ENCODE measurements at regions not wholly inside any gene's neighbourhood (a gene's known extent, or its start where the extent isn't known, plus 50 kb on each side); places are given as distances from the start of the nearest gene placed in this dataset.

- Histone ChIP-seq H4K20me1 (replicated peaks; ENCODE audit: control insufficient read depth, extremely low read depth, insufficient read depth, low read length) (no peaks in the 10 kb centered on the region), H3K36me3 (ENCODE audit: control insufficient read depth in 2 of 2, extremely low read depth in 1 of 2, insufficient read depth in 2 of 2, low read length in 2 of 2) (no peaks in the 10 kb centered on the region), H3K4me1 (ENCODE audit: control insufficient read depth, extremely low read depth, insufficient read depth, low read length) (no peaks in the 10 kb centered on the region), H3K4me3 (replicated peaks in 1 of 3; ENCODE audit: insufficient read depth in 1 of 3, low read depth in 1 of 3, low read length in 3 of 3) (no peak overlapping the region), H2AFZ (ENCODE audit: low read depth, low read length) (no peak overlapping the region), H3K27me3 (ENCODE audit: control insufficient read depth in 2 of 2, insufficient read depth in 2 of 2, low read length in 2 of 2) (no peaks in the 10 kb centered on the region), H3K27ac (ENCODE audit: insufficient read depth, low read depth, low read length) (no peak overlapping the region), H3K9me1 (replicated peaks; ENCODE audit: control insufficient read depth, extremely low read depth, insufficient read depth, low read length) (no peaks in the 10 kb centered on the region), H3K9ac (replicated peaks; ENCODE audit: extremely low read depth, insufficient read depth, low read length) (no peak overlapping the region), H3K79me2 (ENCODE audit: control insufficient read depth, insufficient read depth, low read length) (no peaks in the 10 kb centered on the region), H3K4me2 (ENCODE audit: insufficient read depth, low read length) (no peak overlapping the region), H3K9me3 (replicated peaks; ENCODE audit: control insufficient read depth, insufficient read depth, low read length) (no peaks in the 10 kb centered on the region)
- ChIA-PET CTCF (interaction anchor here (1.0 kb wide), 1 partner anchor 361 kb away, joined by 3 read pairs; no protein-coding TSS in a partner anchor), POLR2A (no interaction called here)
- TF ChIP-seq MAX (IDR thresholded peaks at IDR 0.05; ENCODE audit: insufficient read depth, insufficient read length), result no peak
- TF ChIP-seq POLR2AphosphoS5 (IDR thresholded peaks at IDR 0.05; ENCODE audit: insufficient read depth, low read depth, low read length), result no peak
- no peak for TF ChIP-seq MYC (IDR thresholded peaks at IDR 0.05; ENCODE audit: low read depth, low read length)
- TF ChIP-seq POLR2A (IDR thresholded peaks at IDR 0.05; ENCODE audit: low read depth, low read length), result no peak
- intact Hi-C loops (cut with micrococcal nuclease) (no loop called here), dilution Hi-C loops (cut with MboI; ENCODE audit: extremely low pct_ligation_motif_present, low sequenced_read_pairs) (no loop called here)
- no TSS peak for BruUV-seq (replicated peaks)
- DNase-seq (ENCODE audit: low read depth, low spot score) (no peak), FAIRE-seq (no peak)
Observed at GRCh38 chr6:133583907-133584427, 304.9 kb upstream of the TCF21 start.

- dilution Hi-C loops (cut with MboI; ENCODE audit: extremely low pct_ligation_motif_present, low sequenced_read_pairs) (no loop called here), intact Hi-C loops (cut with micrococcal nuclease) (no loop called here)
- BruUV-seq (replicated peaks), result no TSS peak
- Histone ChIP-seq H3K4me2 (ENCODE audit: insufficient read depth, low read length) (no peak overlapping the region), H2AFZ (ENCODE audit: low read depth, low read length) (no peak overlapping the region), H3K9me3 (replicated peaks; ENCODE audit: control insufficient read depth, insufficient read depth, low read length) (no peaks in the 10 kb centered on the region), H3K9me1 (replicated peaks; ENCODE audit: control insufficient read depth, extremely low read depth, insufficient read depth, low read length) (no peaks in the 10 kb centered on the region), H3K4me3 (replicated peaks in 1 of 3; ENCODE audit: insufficient read depth in 1 of 3, low read depth in 1 of 3, low read length in 3 of 3) (no peak overlapping the region), H3K4me1 (ENCODE audit: control insufficient read depth, extremely low read depth, insufficient read depth, low read length) (no peaks in the 10 kb centered on the region), H4K20me1 (replicated peaks; ENCODE audit: control insufficient read depth, extremely low read depth, insufficient read depth, low read length) (no peaks in the 10 kb centered on the region), H3K27me3 (ENCODE audit: control insufficient read depth in 2 of 2, insufficient read depth in 2 of 2, low read length in 2 of 2) (no peaks in the 10 kb centered on the region), H3K9ac (replicated peaks; ENCODE audit: extremely low read depth, insufficient read depth, low read length) (no peak overlapping the region), H3K79me2 (ENCODE audit: control insufficient read depth, insufficient read depth, low read length) (no peaks in the 10 kb centered on the region), H3K27ac (ENCODE audit: insufficient read depth, low read depth, low read length) (no peak overlapping the region), H3K36me3 (ENCODE audit: control insufficient read depth in 2 of 2, extremely low read depth in 1 of 2, insufficient read depth in 2 of 2, low read length in 2 of 2) (no peaks in the 10 kb centered on the region)
- FAIRE-seq, result no peak
- POLR2A ChIA-PET, result no interaction called here
- CTCF ChIA-PET, result interaction anchor here (1.0 to 1.6 kb wide), 3 partner anchors 16 to 360 kb away, joined by 3 to 7 read pairs (median 4); no protein-coding TSS in a partner anchor
- DNase-seq (ENCODE audit: low read depth, low spot score), result no peak
- TF ChIP-seq POLR2AphosphoS5 (IDR thresholded peaks at IDR 0.05; ENCODE audit: insufficient read depth, low read depth, low read length) (no peak), CTCF (IDR thresholded peaks at IDR 0.05; ENCODE audit: extremely low read depth in 1 of 2, insufficient read depth in 1 of 2, low read depth in 1 of 2, low read length in 2 of 2) (no peak), GATA2 (IDR thresholded peaks at IDR 0.05; ENCODE audit: insufficient read depth, insufficient read length, low read depth, low read length) (no peak), MAX (IDR thresholded peaks at IDR 0.05; ENCODE audit: insufficient read depth, insufficient read length) (no peak), MYC (IDR thresholded peaks at IDR 0.05; ENCODE audit: low read depth, low read length) (no peak), FOS (IDR thresholded peaks at IDR 0.05; ENCODE audit: borderline replicate concordance, insufficient read depth, low read length) (no peak), EZH2 (IDR thresholded peaks at IDR 0.05; ENCODE audit: borderline replicate concordance, low read depth, low read length, severe bottlenecking) (no peak), POLR2A (IDR thresholded peaks at IDR 0.05; ENCODE audit: low read depth, low read length) (no peak), JUN (IDR thresholded peaks at IDR 0.05; ENCODE audit: borderline replicate concordance, insufficient read depth, insufficient read length, low read depth) (no peak)
Observed at GRCh38 chr6:133584823-133585222, 304.1 kb upstream of the TCF21 start.
